ENCODE measurements at regions not wholly inside any gene's neighbourhood (a gene's known extent, or its start where the extent isn't known, plus 50 kb on each side); places are given as distances from the start of the nearest gene placed in this dataset.

GRCh38 chr13:34620074-34620850, 321.8 kb upstream of the NBEA start:
- H3K4me3 ChIP-seq (ENCODE audit: insufficient read depth, low read length), result no peak overlapping the region
- DNase-seq (ENCODE audit: insufficient read length, low spot score, missing footprints), result no peak
- no peaks in the 10 kb centered on the region for H3K36me3 ChIP-seq (ENCODE audit: insufficient read depth, low read length)
- no peaks in the 10 kb centered on the region for H3K4me1 ChIP-seq (ENCODE audit: insufficient read depth, low read length)
- no peak overlapping the region for H3K27ac ChIP-seq (ENCODE audit: low read depth, low read length)
- TF ChIP-seq CTCF (IDR thresholded peaks at IDR 0.05; ENCODE audit: extremely low read depth, low read depth, low read length), result no peak
- H3K27me3 ChIP-seq (ENCODE audit: insufficient read depth, low read length), result no peaks in the 10 kb centered on the region
- H3K9me3 ChIP-seq (ENCODE audit: low read depth, low read length), result no peaks in the 10 kb centered on the region
- H3K79me2 ChIP-seq (ENCODE audit: insufficient read depth, low read length), result no peaks in the 10 kb centered on the region
- H2AFZ ChIP-seq (ENCODE audit: low read length), result no peak overlapping the region
- H3K4me2 ChIP-seq (ENCODE audit: insufficient read depth, low read length), result no peak overlapping the region
- no peaks in the 10 kb centered on the region for H4K20me1 ChIP-seq (ENCODE audit: insufficient read depth, low read length)

- H3K27ac ChIP-seq (ENCODE audit: low read depth, low read length), result no peak overlapping the region
- no peaks in the 10 kb centered on the region for H3K4me1 ChIP-seq (ENCODE audit: insufficient read depth, low read length)
- no peak overlapping the region for H3K4me3 ChIP-seq (ENCODE audit: insufficient read depth, low read length)
- no peaks in the 10 kb centered on the region for H3K27me3 ChIP-seq (ENCODE audit: insufficient read depth, low read length)
- H3K9me3 ChIP-seq (ENCODE audit: low read depth, low read length), result no peaks in the 10 kb centered on the region
- no peak overlapping the region for H2AFZ ChIP-seq (ENCODE audit: low read length)
- H3K79me2 ChIP-seq (ENCODE audit: insufficient read depth, low read length), result no peaks in the 10 kb centered on the region
- H3K36me3 ChIP-seq (ENCODE audit: insufficient read depth, low read length), result no peaks in the 10 kb centered on the region
- TF ChIP-seq CTCF (IDR thresholded peaks at IDR 0.05; ENCODE audit: extremely low read depth, low read depth, low read length), result no peak
- no peaks in the 10 kb centered on the region for H4K20me1 ChIP-seq (ENCODE audit: insufficient read depth, low read length)
- DNase-seq (ENCODE audit: insufficient read length, low spot score, missing footprints), result no peak
- no peak overlapping the region for H3K4me2 ChIP-seq (ENCODE audit: insufficient read depth, low read length)
These were observed 321.2 kb upstream of the NBEA start for GRCh38 chr13:34620862-34621261.

- Histone ChIP-seq H3K9me3 (ENCODE audit: low read depth, low read length) (no peaks in the 10 kb centered on the region), H3K27ac (ENCODE audit: low read depth, low read length) (no peak overlapping the region), H4K20me1 (ENCODE audit: insufficient read depth, low read length) (no peaks in the 10 kb centered on the region), H3K4me3 (ENCODE audit: insufficient read depth, low read length) (no peak overlapping the region), H3K4me1 (ENCODE audit: insufficient read depth, low read length) (no peaks in the 10 kb centered on the region), H3K36me3 (ENCODE audit: insufficient read depth, low read length) (no peaks in the 10 kb centered on the region), H3K79me2 (ENCODE audit: insufficient read depth, low read length) (no peaks in the 10 kb centered on the region), H3K4me2 (ENCODE audit: insufficient read depth, low read length) (no peak overlapping the region), H3K27me3 (ENCODE audit: insufficient read depth, low read length) (no peaks in the 10 kb centered on the region), H2AFZ (ENCODE audit: low read length) (no peak overlapping the region)
- TF ChIP-seq CTCF (IDR thresholded peaks at IDR 0.05; ENCODE audit: extremely low read depth, low read depth, low read length), result no peak
- no peak for DNase-seq (ENCODE audit: insufficient read length, low spot score, missing footprints)
These were observed 318.7 kb upstream of the NBEA start for GRCh38 chr13:34623331-34623730.

- no peaks in the 10 kb centered on the region for H3K4me1 ChIP-seq (ENCODE audit: insufficient read depth, low read length)
- no peak overlapping the region for H3K4me2 ChIP-seq (ENCODE audit: insufficient read depth, low read length)
- no peaks in the 10 kb centered on the region for H3K9me3 ChIP-seq (ENCODE audit: low read depth, low read length)
- no peak for DNase-seq (ENCODE audit: insufficient read length, low spot score, missing footprints)
- no peak overlapping the region for H2AFZ ChIP-seq (ENCODE audit: low read length)
- no peaks in the 10 kb centered on the region for H4K20me1 ChIP-seq (ENCODE audit: insufficient read depth, low read length)
- H3K27me3 ChIP-seq (ENCODE audit: insufficient read depth, low read length), result no peaks in the 10 kb centered on the region
- no peaks in the 10 kb centered on the region for H3K36me3 ChIP-seq (ENCODE audit: insufficient read depth, low read length)
- H3K4me3 ChIP-seq (ENCODE audit: insufficient read depth, low read length), result no peak overlapping the region
- H3K79me2 ChIP-seq (ENCODE audit: insufficient read depth, low read length), result no peaks in the 10 kb centered on the region
- no peak for TF ChIP-seq CTCF (IDR thresholded peaks at IDR 0.05; ENCODE audit: extremely low read depth, low read depth, low read length)
- no peak overlapping the region for H3K27ac ChIP-seq (ENCODE audit: low read depth, low read length)
These were observed 314.4 kb upstream of the NBEA start for GRCh38 chr13:34627509-34628208.
